ENCODE measurements at regions not wholly inside any gene's neighbourhood (a gene's known extent, or its start where the extent isn't known, plus 50 kb on each side); places are given as distances from the start of the nearest gene placed in this dataset.

GRCh38 chr5:119304439-119305211, 51.2 kb upstream of the TNFAIP8 start:
- TF ChIP-seq CTCF (conservative IDR thresholded peaks at IDR 0.05; ENCODE audit: low read depth, low read length), result no peak
- H3K4me3 ChIP-seq (ENCODE audit: low read length), result no peak overlapping the region
- no peak for DNase-seq (ENCODE audit: low read depth)

Data from retinal pigment epithelial cell (primary cell).